Neuronal stem cell (in vitro differentiated cells): ENCODE measurements at regions not wholly inside any gene's neighbourhood (a gene's known extent, or its start where the extent isn't known, plus 50 kb on each side); places are given as distances from the start of the nearest gene placed in this dataset.

Experiments used
- DNase-seq: peaks from one replicate; pipeline ENCODE4 v3.0.0-alpha.2; 2013; ENCODE audit warnings: low spot score
- H2AFZ ChIP-seq: one replicate; pipeline ENCODE4 v1.6.1; 2013; ENCODE audit warnings: mild to moderate bottlenecking, low read length, inconsistent platforms
- H2AK5ac ChIP-seq: 2 replicates; pipeline ENCODE4 v1.6.1; 2013; ENCODE audit warnings: low read depth, mild to moderate bottlenecking, inconsistent platforms, low read length, moderate library complexity, mixed read lengths
- H2BK120ac ChIP-seq: 2 replicates; pipeline ENCODE4 v1.6.1; 2013; ENCODE audit warnings: low read depth, mild to moderate bottlenecking, inconsistent platforms, low read length, moderate library complexity, mixed read lengths
- H2BK12ac ChIP-seq: one replicate; pipeline ENCODE4 v1.6.1; 2013; ENCODE audit warnings: low read length, inconsistent platforms
- H2BK15ac ChIP-seq: 2 replicates; pipeline ENCODE4 v1.6.1; 2013; ENCODE audit warnings: mild to moderate bottlenecking, low read length, inconsistent platforms, mixed read lengths
- H2BK5ac ChIP-seq: one replicate; pipeline ENCODE4 v1.6.1; 2013; ENCODE audit warnings: inconsistent platforms, mild to moderate bottlenecking, low read length, moderate library complexity
- H3K14ac ChIP-seq: one replicate; pipeline ENCODE4 v1.6.1; 2013; ENCODE audit warnings: low read length, inconsistent platforms
- H3K18ac ChIP-seq: 2 replicates; pipeline ENCODE4 v1.6.1; 2013; ENCODE audit warnings: low read length, inconsistent platforms
- H3K23ac ChIP-seq: 2 replicates; pipeline ENCODE4 v1.6.1; 2013; ENCODE audit warnings: low read depth, mild to moderate bottlenecking, mixed read lengths, low read length, inconsistent platforms; ENCODE audit not compliant: poor library complexity
- H3K27ac ChIP-seq: replicated peaks from 3 replicates; pipeline ENCODE4 v1.5.1; 2013; ENCODE audit warnings: low read length, inconsistent platforms
- H3K27me3 ChIP-seq, 3 experiments: 2 replicates each; pipeline ENCODE4 v1.6.1; 2013; ENCODE audit warnings: low read length in 3 of 3, mild to moderate bottlenecking in 2 of 3, inconsistent platforms in 1 of 3, low read depth in 1 of 3, mixed read lengths in 1 of 3, moderate library complexity in 1 of 3; ENCODE audit not compliant: control insufficient read depth in 3 of 3, insufficient read depth in 3 of 3
- H3K36me3 ChIP-seq, 2 donors: replicated peaks in 1 of 2; 2 replicates each; pipeline ENCODE4 v1.6.1; 2013; ENCODE audit warnings: low read length in 2 of 2; ENCODE audit not compliant: control insufficient read depth in 2 of 2, insufficient read depth in 2 of 2
- H3K4ac ChIP-seq: 2 replicates; pipeline ENCODE4 v1.6.1; 2013; ENCODE audit warnings: inconsistent platforms, mild to moderate bottlenecking, low read length, moderate library complexity
- H3K4me1 ChIP-seq, 2 donors: 1 replicate in 1 of 2; 2 replicates in 1 of 2; pipeline ENCODE4 v1.6.1; 2013; ENCODE audit warnings: low read length in 2 of 2, low read depth in 1 of 2; ENCODE audit not compliant: control insufficient read depth in 2 of 2, insufficient read depth in 1 of 2
- H3K4me2 ChIP-seq: one replicate; pipeline ENCODE4 v1.6.1; 2013; ENCODE audit warnings: mild to moderate bottlenecking, low read length, inconsistent platforms; ENCODE audit not compliant: insufficient read depth, poor library complexity, severe bottlenecking
- H3K4me3 ChIP-seq, 2 donors: 2 replicates each; pipeline ENCODE4 v1.5.1; 2013; ENCODE audit warnings: low read length in 2 of 2, mild to moderate bottlenecking in 2 of 2, inconsistent platforms in 1 of 2, moderate library complexity in 1 of 2
- H3K79me1 ChIP-seq: one replicate; pipeline ENCODE4 v1.6.1; 2013; ENCODE audit warnings: low read depth, mild to moderate bottlenecking, inconsistent platforms, low read length, moderate library complexity
- H3K9ac ChIP-seq: one replicate; pipeline ENCODE4 v1.6.1; 2013; ENCODE audit warnings: mild to moderate bottlenecking, low read depth, low read length, inconsistent platforms; ENCODE audit not compliant: poor library complexity
- H3K9me3 ChIP-seq, 2 donors: replicated peaks in 1 of 2; 2 replicates each; pipeline versions ENCODE3 to v1.6.1; 2013; ENCODE audit warnings: low read length in 2 of 2, mild to moderate bottlenecking in 2 of 2, inconsistent platforms in 1 of 2, low read depth in 1 of 2, mixed read lengths in 1 of 2, moderate library complexity in 1 of 2; ENCODE audit not compliant: control insufficient read depth in 2 of 2, insufficient read depth in 1 of 2
- H4K8ac ChIP-seq: one replicate; pipeline ENCODE4 v1.6.1; 2013; ENCODE audit warnings: low read depth, mild to moderate bottlenecking, inconsistent platforms, low read length, moderate library complexity
- H4K91ac ChIP-seq: one replicate; pipeline ENCODE4 v1.6.1; 2013; ENCODE audit warnings: low read length, low read depth, mild to moderate bottlenecking, inconsistent platforms; ENCODE audit not compliant: poor library complexity
- whole genome bisulfite sequencing, 2 donors: extraction: QIAGEN DNeasy Blood & Tissue Kit; methylation state at CpG; one replicate each; pipeline ENCODE4 v1.1.7; 2013; ENCODE audit warnings: missing lambda C conversion rate in 2 of 2, mixed read lengths in 1 of 2; ENCODE audit not compliant: insufficient read length in 2 of 2, insufficient replicate concordance in 1 of 2; ENCODE audit errors: extremely low coverage in 2 of 2; 5-methylcytosine and 5-hydroxymethylcytosine counted together

DNA sequence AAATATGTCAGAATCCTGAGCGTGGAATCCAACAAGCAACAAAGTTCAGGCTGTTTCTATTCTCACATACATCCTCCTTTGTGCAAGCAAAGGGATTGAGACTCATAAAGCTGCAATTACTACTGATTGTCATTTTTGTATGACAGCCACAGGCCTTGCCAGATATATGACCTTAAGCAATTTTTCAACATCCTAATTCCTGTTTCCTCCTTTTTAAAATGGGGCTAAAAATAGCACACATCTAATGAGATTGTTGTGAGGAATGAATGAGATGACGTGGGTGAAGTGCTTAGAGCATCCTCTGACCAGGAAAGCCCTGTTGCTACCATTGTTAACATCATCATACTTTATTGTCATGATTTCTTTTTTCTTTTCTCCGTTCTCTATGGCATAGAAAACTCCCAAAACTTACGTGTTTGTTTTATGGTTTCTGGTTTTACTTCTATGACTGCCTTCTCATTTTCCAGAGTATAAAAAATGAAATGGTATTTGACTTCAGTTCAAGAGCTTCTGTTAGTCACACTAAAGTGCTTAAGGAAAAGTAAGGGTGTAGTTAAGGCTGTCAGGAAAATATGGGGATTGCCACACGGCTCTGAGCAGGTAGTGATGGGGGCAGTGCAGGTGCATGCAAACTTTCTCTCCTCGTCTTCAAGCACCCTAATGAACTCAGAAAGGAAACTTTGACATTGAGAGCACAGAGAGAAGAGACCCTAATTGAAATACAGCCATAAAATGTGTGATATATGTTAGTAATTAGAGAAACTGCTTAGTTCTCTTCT is 590.6 kb upstream of the NETO1 start:
- no CpG with 5 or more reads among the region's 6 CpGs for WGBS, 2 donors
- H3K18ac ChIP-seq: no peak overlapping the region
- no peaks in the 10 kb centered on the region for H3K27me3 ChIP-seq

DNA sequence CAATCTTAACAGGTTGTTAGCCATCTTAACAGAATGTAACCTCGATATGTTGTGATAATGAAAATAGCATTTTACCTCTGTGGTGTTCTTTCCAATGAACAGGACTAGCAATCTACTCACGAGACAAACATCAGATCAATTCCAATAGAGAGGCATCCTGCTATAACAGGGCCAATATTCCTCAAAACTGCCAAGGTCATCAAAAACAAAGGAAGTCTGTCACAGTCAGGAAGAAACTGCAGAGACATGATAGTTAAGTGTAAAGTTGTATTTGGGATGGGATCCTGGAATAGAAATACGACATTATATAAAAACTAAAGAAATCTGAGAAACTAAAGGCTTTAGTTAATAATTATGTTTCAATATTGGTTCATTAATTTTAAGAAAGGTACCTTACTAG is 588.9 kb upstream of the NETO1 start:
- no CpG with 5 or more reads among the region's 3 CpGs for WGBS, 2 donors

More for the DNA sequence above, 590.6 kb upstream of the NETO1 start:
- Histone ChIP-seq H3K9me3 (no peaks in the 10 kb centered on the region), H3K23ac (no peak overlapping the region), H3K4ac (no peak overlapping the region), H4K8ac (no peak overlapping the region), H3K4me2 (no peak overlapping the region), H2AK5ac (no peak overlapping the region), H2BK5ac (no peak overlapping the region), H4K91ac (no peak overlapping the region), H3K14ac (no peak overlapping the region), H2BK12ac (no peak overlapping the region), H2BK120ac (no peak overlapping the region), H2BK15ac (no peak overlapping the region), H3K4me1 (no peaks in the 10 kb centered on the region), H3K79me1 (no peaks in the 10 kb centered on the region), H2AFZ (no peak overlapping the region), H3K4me3 (no peak overlapping the region), H3K27ac (no peak overlapping the region), H3K9ac (no peak overlapping the region), H3K36me3 (no peaks in the 10 kb centered on the region)
- DNase-seq: no peak

DNA sequence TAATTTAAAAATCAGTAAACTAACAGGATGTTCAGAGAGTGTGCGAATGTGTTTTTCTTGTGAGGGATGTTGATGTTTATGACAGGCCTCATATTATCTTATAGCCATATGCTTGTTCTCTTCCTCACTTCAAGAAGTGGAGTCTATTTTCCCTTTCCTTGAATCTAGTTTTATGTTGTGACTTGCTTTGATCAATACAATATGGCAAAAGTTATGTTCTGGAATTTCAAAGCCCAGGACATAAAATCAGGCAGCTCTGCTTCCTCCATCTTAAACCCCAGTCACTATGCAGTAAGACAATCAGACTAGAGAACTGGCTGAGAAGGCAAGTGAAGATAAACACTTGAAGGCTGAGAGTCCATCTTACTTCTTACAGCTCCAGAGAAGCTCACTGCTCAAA is 585.1 kb upstream of the NETO1 start:
- Histone ChIP-seq H2AK5ac (no peak overlapping the region), H3K36me3 (no peaks in the 10 kb centered on the region), H2BK12ac (no peak overlapping the region), H2BK120ac (no peak overlapping the region), H3K9ac (no peak overlapping the region), H2BK5ac (no peak overlapping the region), H3K4ac (no peak overlapping the region), H3K27ac (no peak overlapping the region), H2BK15ac (no peak overlapping the region), H3K9me3 (no peaks in the 10 kb centered on the region), H3K4me1 (no peaks in the 10 kb centered on the region), H3K4me3 (no peak overlapping the region), H4K91ac (no peak overlapping the region), H4K8ac (no peak overlapping the region), H3K14ac (no peak overlapping the region), H3K23ac (no peak overlapping the region), H3K79me1 (no peaks in the 10 kb centered on the region), H3K18ac (no peak overlapping the region), H3K4me2 (no peak overlapping the region), H2AFZ (no peak overlapping the region), H3K27me3 (no peaks in the 10 kb centered on the region)
- WGBS, 2 donors: no CpG with 5 or more reads among the region's 1 CpG
- no peak for DNase-seq

More for the DNA sequence above, 588.9 kb upstream of the NETO1 start:
- DNase-seq: no peak
- H3K14ac ChIP-seq: no peak overlapping the region
- H2BK5ac ChIP-seq: no peak overlapping the region
- no peak overlapping the region for H2BK120ac ChIP-seq
- no peak overlapping the region for H4K91ac ChIP-seq
- no peak overlapping the region for H3K4ac ChIP-seq
- no peak overlapping the region for H3K27ac ChIP-seq
- no peak overlapping the region for H3K9ac ChIP-seq
- no peak overlapping the region for H2BK15ac ChIP-seq
- H3K79me1 ChIP-seq: no peaks in the 10 kb centered on the region
- no peaks in the 10 kb centered on the region for H3K4me1 ChIP-seq
- no peak overlapping the region for H3K23ac ChIP-seq
- H3K36me3 ChIP-seq: no peaks in the 10 kb centered on the region
- no peaks in the 10 kb centered on the region for H3K9me3 ChIP-seq
- no peak overlapping the region for H4K8ac ChIP-seq
- H2BK12ac ChIP-seq: no peak overlapping the region
- no peak overlapping the region for H3K4me3 ChIP-seq
- H3K4me2 ChIP-seq: no peak overlapping the region
- H2AK5ac ChIP-seq: no peak overlapping the region
- H3K18ac ChIP-seq: no peak overlapping the region
- H3K27me3 ChIP-seq: no peaks in the 10 kb centered on the region
- no peak overlapping the region for H2AFZ ChIP-seq

DNA sequence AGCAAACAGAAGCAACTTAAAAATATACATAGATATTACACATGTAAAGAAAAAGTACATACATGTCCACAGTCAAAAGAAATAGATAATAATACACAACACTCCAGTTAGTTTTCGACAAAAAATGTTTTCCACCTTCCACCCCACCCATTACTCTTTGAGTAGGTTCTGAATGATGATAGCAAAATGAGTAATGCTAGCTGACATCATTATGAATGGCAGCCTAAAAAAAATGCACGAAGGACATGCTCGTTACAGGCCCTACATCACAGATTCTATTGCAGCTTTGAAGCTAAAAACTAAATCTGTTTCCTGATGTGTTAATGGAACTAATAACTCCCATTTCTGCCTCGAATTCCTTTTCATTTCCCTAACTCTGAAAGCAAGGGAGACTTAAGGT is 578.7 kb upstream of the NETO1 start:
- H3K4me2 ChIP-seq: no peak overlapping the region
- no peak overlapping the region for H4K91ac ChIP-seq
- H3K9ac ChIP-seq: no peak overlapping the region
- H2AK5ac ChIP-seq: no peak overlapping the region
- H2BK5ac ChIP-seq: no peak overlapping the region
- H3K79me1 ChIP-seq: no peaks in the 10 kb centered on the region
- H3K27me3 ChIP-seq: no peaks in the 10 kb centered on the region
- no peak overlapping the region for H3K18ac ChIP-seq
- H3K4me1 ChIP-seq: no peaks in the 10 kb centered on the region
- no peaks in the 10 kb centered on the region for H3K36me3 ChIP-seq
- H3K4me3 ChIP-seq: no peak overlapping the region
- H2BK15ac ChIP-seq: no peak overlapping the region
- H3K27ac ChIP-seq: no peak overlapping the region
- no CpG with 5 or more reads among the region's 4 CpGs for WGBS, 2 donors
- no peak overlapping the region for H4K8ac ChIP-seq
- H3K9me3 ChIP-seq: no peaks in the 10 kb centered on the region
- H3K23ac ChIP-seq: no peak overlapping the region
- H3K4ac ChIP-seq: no peak overlapping the region
- no peak overlapping the region for H3K14ac ChIP-seq
- H2AFZ ChIP-seq: no peak overlapping the region
- no peak for DNase-seq
- no peak overlapping the region for H2BK120ac ChIP-seq
- no peak overlapping the region for H2BK12ac ChIP-seq
